IMR-90 (cell line): ENCODE measurements at regions not wholly inside any gene's neighbourhood (a gene's known extent, or its start where the extent isn't known, plus 50 kb on each side); places are given as distances from the start of the nearest gene placed in this dataset.

Experiments
- ATAC-seq: fragments of 200-7000 bp; cut with Tn5 transposase; 2 replicates; pipeline ENCODE4 v1.9.1; 2020; ENCODE audit warnings: low read depth, mild to moderate bottlenecking, moderate library complexity
- BruUV-seq: library from RNA; stranded (reverse); fragments of 400-500 nt; replicated peaks from 2 replicates; lab custom pipeline; 2021; lab: Mats Ljungman, UMichigan
- CTCF ChIA-PET: fragments of 300-600 bp; formaldehyde crosslinking; extraction: SDS; loops from one replicate; lab custom pipeline; 2021; ENCODE audit warnings: antibody characterized with exemption; lab: Yijun Ruan, JAX
- POLR2A ChIA-PET: fragments of 300-600 bp; sonication (Branson Sonifier 250); formaldehyde crosslinking; loops from one replicate; lab custom pipeline; 2022; ENCODE audit warnings: antibody characterized with exemption; ENCODE audit not compliant: unreplicated experiment; lab: Charles Lee
- DNase-seq: peaks from one replicate; pipeline ENCODE4 v3.0.0; 2013
- H2AFZ ChIP-seq: replicated peaks from 2 replicates; pipeline ENCODE3; 2013; ENCODE audit warnings: low read length, mild to moderate bottlenecking; ENCODE audit not compliant: poor library complexity
- H2AK5ac ChIP-seq: 2 replicates; pipeline ENCODE4 v1.6.1; 2013; ENCODE audit warnings: low read depth, low read length, inconsistent platforms
- H2AK9ac ChIP-seq: replicated peaks from 2 replicates; pipeline ENCODE3; 2013; ENCODE audit warnings: mild to moderate bottlenecking, low read depth, low read length, moderate library complexity; ENCODE audit not compliant: poor library complexity
- H2BK120ac ChIP-seq: 2 replicates; pipeline ENCODE4 v1.6.1; 2013; ENCODE audit warnings: low read depth, low read length, inconsistent platforms
- H2BK15ac ChIP-seq: 3 replicates; pipeline ENCODE4 v1.6.1; 2013; ENCODE audit warnings: low read depth, low read length, inconsistent platforms
- H2BK20ac ChIP-seq: 2 replicates; pipeline ENCODE4 v1.6.1; 2013; ENCODE audit warnings: low read depth, mild to moderate bottlenecking, inconsistent platforms, low read length, moderate library complexity
- H2BK5ac ChIP-seq: 2 replicates; pipeline ENCODE4 v1.6.1; 2013; ENCODE audit warnings: mild to moderate bottlenecking, low read depth, low read length, inconsistent platforms; ENCODE audit not compliant: poor library complexity, severe bottlenecking
- H3K14ac ChIP-seq: replicated peaks from 2 replicates; pipeline ENCODE4 v1.6.1; 2013; ENCODE audit warnings: low read depth, low read length, inconsistent platforms
- H3K18ac ChIP-seq: 2 replicates; pipeline ENCODE4 v1.6.1; 2013; ENCODE audit warnings: low read depth, low read length, control low read depth
- H3K23ac ChIP-seq: 2 replicates; pipeline ENCODE4 v1.6.1; 2013; ENCODE audit warnings: low read depth, low read length, inconsistent platforms
- H3K27ac ChIP-seq: 2 replicates; pipeline ENCODE4 v1.5.1; 2013; ENCODE audit warnings: mild to moderate bottlenecking, control low read depth, low read length; ENCODE audit not compliant: insufficient read depth
- H3K27me3 ChIP-seq: 2 replicates; pipeline ENCODE4 v1.6.1; 2013; ENCODE audit warnings: low read length; ENCODE audit not compliant: control insufficient read depth, insufficient read depth
- H3K36me3 ChIP-seq: 2 replicates; pipeline ENCODE4 v1.6.1; 2013; ENCODE audit warnings: low read length, mixed read lengths; ENCODE audit not compliant: control insufficient read depth, insufficient read depth
- H3K4ac ChIP-seq: 2 replicates; pipeline ENCODE4 v1.6.1; 2013; ENCODE audit warnings: low read depth, low read length, inconsistent platforms
- H3K4me1 ChIP-seq: 2 replicates; pipeline ENCODE4 v1.6.1; 2013; ENCODE audit warnings: low read length, mixed read lengths; ENCODE audit not compliant: control insufficient read depth, insufficient read depth
- H3K4me2 ChIP-seq: 2 replicates; pipeline ENCODE4 v1.6.1; 2013; ENCODE audit warnings: low read depth, mild to moderate bottlenecking, control low read depth, low read length, moderate library complexity
- H3K4me3 ChIP-seq: 2 replicates; pipeline ENCODE4 v1.5.1; 2013; ENCODE audit warnings: low read depth, mild to moderate bottlenecking, control low read depth, low read length, moderate library complexity; ENCODE audit not compliant: insufficient read depth
- H3K56ac ChIP-seq: 2 replicates; pipeline ENCODE4 v1.6.1; 2013; ENCODE audit warnings: low read length, inconsistent platforms; ENCODE audit not compliant: insufficient read depth; ENCODE audit errors: extremely low read depth
- H3K79me1 ChIP-seq, 2 experiments: 2 replicates each; pipeline ENCODE4 v1.6.1; 2013; ENCODE audit warnings: low read length in 2 of 2, inconsistent platforms in 1 of 2, low read depth in 1 of 2
- H3K9ac ChIP-seq: 2 replicates; pipeline ENCODE4 v1.6.1; 2013; ENCODE audit warnings: low read depth, low read length, control low read depth
- H3K9me1 ChIP-seq: 2 replicates; pipeline ENCODE4 v1.6.1; 2013; ENCODE audit warnings: low read length, inconsistent platforms; ENCODE audit not compliant: insufficient read depth
- H3K9me3 ChIP-seq: 2 replicates; pipeline ENCODE4 v1.6.1; 2013; ENCODE audit warnings: low read length; ENCODE audit not compliant: control insufficient read depth, insufficient read depth
- H4K20me1 ChIP-seq: 2 replicates; pipeline ENCODE4 v1.6.1; 2013; ENCODE audit warnings: low read length, inconsistent platforms; ENCODE audit not compliant: insufficient read depth
- H4K5ac ChIP-seq: 2 replicates; pipeline ENCODE4 v1.6.1; 2013; ENCODE audit warnings: mild to moderate bottlenecking, low read depth, low read length, control low read depth
- H4K8ac ChIP-seq, 2 experiments: 2 replicates each; pipeline ENCODE4 v1.6.1; 2013; ENCODE audit warnings: low read depth in 2 of 2, low read length in 2 of 2, control low read depth in 1 of 2, inconsistent platforms in 1 of 2
- H4K91ac ChIP-seq: 2 replicates; pipeline ENCODE4 v1.6.1; 2013; ENCODE audit warnings: low read depth, low read length, inconsistent platforms; ENCODE audit not compliant: insufficient read depth
- BHLHE40 ChIP-seq: fragments of 150-350 bp; IDR thresholded peaks from 2 replicates; pipeline ENCODE4 v1.6.1; 2016; ENCODE audit warnings: mild to moderate bottlenecking, low read depth, low read length
- CEBPB ChIP-seq: IDR thresholded peaks from 2 replicates; pipeline ENCODE4 v1.6.1; 2012; ENCODE audit warnings: low read depth, low read length, improper control_type of control experiment
- POLR2A ChIP-seq: IDR thresholded peaks from 2 replicates; pipeline ENCODE4 v1.6.1; 2012; ENCODE audit warnings: mild to moderate bottlenecking, low read depth, low read length
- WGBS, 2 experiments: methylation state at CpG; one replicate each; pipeline versions ENCODE4 v1.1.5 to v1.1.7; 2013; ENCODE audit warnings: missing lambda C conversion rate in 2 of 2; ENCODE audit not compliant: insufficient read length in 1 of 2; ENCODE audit errors: extremely low coverage in 2 of 2; 5-methylcytosine and 5-hydroxymethylcytosine counted together
- dilution Hi-C: fragments of 300-500 bp; cut with HindIII; formaldehyde crosslinking; loops from one replicate; pipeline ENCODE4 v1.14.3; 2018; ENCODE audit warnings: low sequenced_read_pairs; ENCODE audit not compliant: unreplicated experiment
- in situ Hi-C: fragments of 300-500 bp; cut with MboI; formaldehyde crosslinking; loops from 3 replicates; pipeline ENCODE4 v1.14.3; 2019; ENCODE audit warnings: low sequenced_read_pairs, inconsistent platforms, mixed read lengths
- intact Hi-C: fragments of 100-400 bp; cut with micrococcal nuclease; formaldehyde crosslinking; loops from 2 replicates; pipeline ENCODE4 v1.10.0; 2022
- TF ChIP-seq, protein P1 (sequence below): fragments of 150-350 bp; IDR thresholded peaks from 2 replicates; pipeline ENCODE4 v1.6.1; 2017; ENCODE audit warnings: mild to moderate bottlenecking, antibody characterized with exemption, low read length, low read depth

- TF ChIP-seq POLR2A (no peak), CEBPB (no peak), BHLHE40 (no peak)
- TF ChIP-seq, protein P1, sequence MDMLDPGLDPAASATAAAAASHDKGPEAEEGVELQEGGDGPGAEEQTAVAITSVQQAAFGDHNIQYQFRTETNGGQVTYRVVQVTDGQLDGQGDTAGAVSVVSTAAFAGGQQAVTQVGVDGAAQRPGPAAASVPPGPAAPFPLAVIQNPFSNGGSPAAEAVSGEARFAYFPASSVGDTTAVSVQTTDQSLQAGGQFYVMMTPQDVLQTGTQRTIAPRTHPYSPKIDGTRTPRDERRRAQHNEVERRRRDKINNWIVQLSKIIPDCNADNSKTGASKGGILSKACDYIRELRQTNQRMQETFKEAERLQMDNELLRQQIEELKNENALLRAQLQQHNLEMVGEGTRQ, result no peak
- DNase-seq, result no peak
- intact Hi-C loops (no loop called here), in situ Hi-C loops (no loop called here), dilution Hi-C loops (no loop called here)
- no peak for ATAC-seq
- Histone ChIP-seq H3K4me2 (no peak overlapping the region), H3K4ac (no peak overlapping the region), H3K9me1 (no peaks in the 10 kb centered on the region), H2BK20ac (no peak overlapping the region), H3K9ac (no peak overlapping the region), H3K23ac (no peak overlapping the region), H2BK15ac (no peak overlapping the region), H2BK5ac (no peak overlapping the region), H4K91ac (no peak overlapping the region), H2AFZ (no peak overlapping the region), H4K5ac (no peak overlapping the region), H3K9me3 (no peaks in the 10 kb centered on the region), H3K56ac (no peak overlapping the region), H3K79me1 (no peaks in the 10 kb centered on the region), H3K4me3 (no peak overlapping the region), H2AK9ac (no peak overlapping the region), H3K27me3 (no peaks in the 10 kb centered on the region), H3K4me1 (peaks cover 4% of the 10 kb centered on the region), H2BK120ac (no peak overlapping the region), H3K14ac (no peak overlapping the region), H3K27ac (no peak overlapping the region), H4K8ac (no peak overlapping the region; a peak in 1 of 4 replicates), H3K18ac (no peak overlapping the region), H4K20me1 (no peaks in the 10 kb centered on the region), H2AK5ac (no peak overlapping the region), H3K36me3 (no peaks in the 10 kb centered on the region)
- ChIA-PET CTCF (no interaction called here), POLR2A (no interaction called here)
- WGBS, 2 experiments, result no CpG with 5 or more reads among the region's 5 CpGs
- BruUV-seq, result no TSS peak
Measured at GRCh38 chr4:126762663-126763247, 870.0 kb upstream of the INTU start.
